Gastrocnemius medialis (tissue), 4 donors: ENCODE measurements at regions not wholly inside any gene's neighbourhood (a gene's known extent, or its start where the extent isn't known, plus 50 kb on each side); places are given as distances from the start of the nearest gene placed in this dataset.

ENCODE experiments used
- ATAC-seq, 2 donors: fragments of 150-250 bp; one replicate each; pipeline ENCODE4 v1.9.1; 2016
- DNase-seq, 2 donors: peaks; one replicate each; pipeline ENCODE4 v3.0.0-alpha.2; 2019
- H3K27ac ChIP-seq, 4 donors: fragments of 200-600 bp; sonication (generic); 1 replicate in 1 of 4; 2 replicates in 3 of 4; pipeline ENCODE4 v1.5.1; 2016 to 2018; ENCODE audit warnings: mild to moderate bottlenecking in 2 of 4, moderate library complexity in 1 of 4
- H3K27me3 ChIP-seq, 3 donors: fragments of 200-600 bp; sonication (generic) in 2 of 3; 1 replicate in 1 of 3; 2 replicates in 2 of 3; pipeline versions ENCODE4 v1.5.1 to v1.6.0; 2016 to 2019; ENCODE audit warnings: mild to moderate bottlenecking in 1 of 3, moderate library complexity in 1 of 3
- H3K36me3 ChIP-seq, 2 donors: fragments of 200-600 bp; sonication (generic) in 1 of 2; one replicate each; pipeline ENCODE4 v1.5.1; 2017 to 2018
- H3K4me1 ChIP-seq, 2 donors: fragments of 200-600 bp; sonication (generic) in 1 of 2; one replicate each; pipeline ENCODE4 v1.5.1; 2016 to 2017; ENCODE audit warnings: mild to moderate bottlenecking in 2 of 2
- H3K4me3 ChIP-seq, 4 donors: fragments of 200-600 bp; sonication (generic) in 3 of 4; 1 replicate in 1 of 4; 2 replicates in 3 of 4; pipeline ENCODE4 v1.5.1; 2016 to 2019; ENCODE audit warnings: mild to moderate bottlenecking in 2 of 4
- H3K9me3 ChIP-seq, 3 donors: fragments of 200-600 bp; sonication (generic) in 2 of 3; 1 replicate in 1 of 3; 2 replicates in 2 of 3; pipeline ENCODE4 v1.5.1; 2016 to 2019
- POLR2A ChIP-seq, 2 donors: fragments of 450-650 bp; IDR thresholded peaks; one replicate each; pipeline ENCODE4 v1.6.1; 2017; ENCODE audit warnings: antibody characterized with exemption in 2 of 2, mild to moderate bottlenecking in 2 of 2, moderate library complexity in 2 of 2
- in situ Hi-C, 4 donors: fragments of 200-750 bp; cut with MboI; loops; one replicate each; pipeline versions ENCODE4 v1.15.0 to v1.8.0; 2017; ENCODE audit warnings: low sequenced_read_pairs in 4 of 4
- intact Hi-C: fragments of 100-400 bp; cut with DNase I; formaldehyde crosslinking; loops from one replicate; pipeline ENCODE4 v1.15.1; 2023; ENCODE audit warnings: low total_unique reads
- TF ChIP-seq, protein P1 (sequence below), 5 experiments: fragments of 450-650 bp in 3 of 5; fragments of 200-600 bp in 2 of 5; sonication (generic) in 2 of 5; IDR thresholded peaks in 4 of 5; conservative IDR thresholded peaks in 1 of 5; 1 replicate in 4 of 5; 2 replicates in 1 of 5; pipeline ENCODE4 v1.5.1; 2016 to 2019; ENCODE audit warnings: antibody characterized with exemption in 5 of 5, mild to moderate bottlenecking in 3 of 5, moderate library complexity in 3 of 5

DNA sequence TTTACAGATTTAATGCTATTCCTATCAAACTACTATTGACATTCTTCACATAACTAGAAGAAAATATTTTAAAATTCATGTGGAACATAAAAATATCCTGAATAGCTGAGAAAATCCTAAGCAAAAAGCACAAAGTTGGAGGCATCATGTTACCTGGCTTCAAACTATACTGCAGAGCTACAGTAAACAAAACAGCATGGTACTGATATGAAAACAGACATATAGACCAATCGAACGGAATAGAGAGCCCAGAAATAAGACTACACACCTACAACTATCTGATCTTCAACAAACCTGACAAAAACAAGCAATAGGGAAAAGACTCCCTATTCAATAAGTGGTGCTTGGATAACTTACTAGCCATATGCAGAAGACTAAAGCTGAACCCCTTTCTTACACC lies 273.4 kb upstream of the GRIA3 start:
- Histone ChIP-seq H3K4me3 (no peak overlapping the region), H3K27me3 (no peaks in the 10 kb centered on the region), H3K27ac (no peak overlapping the region), H3K9me3 (no peaks in the 10 kb centered on the region), H3K36me3 (no peaks in the 10 kb centered on the region), H3K4me1 (no peaks in the 10 kb centered on the region)
- ATAC-seq (no peak), DNase-seq (no peak)
- in situ Hi-C loops: no loop called here
- intact Hi-C loops: no loop called here
- TF ChIP-seq, protein P1, sequence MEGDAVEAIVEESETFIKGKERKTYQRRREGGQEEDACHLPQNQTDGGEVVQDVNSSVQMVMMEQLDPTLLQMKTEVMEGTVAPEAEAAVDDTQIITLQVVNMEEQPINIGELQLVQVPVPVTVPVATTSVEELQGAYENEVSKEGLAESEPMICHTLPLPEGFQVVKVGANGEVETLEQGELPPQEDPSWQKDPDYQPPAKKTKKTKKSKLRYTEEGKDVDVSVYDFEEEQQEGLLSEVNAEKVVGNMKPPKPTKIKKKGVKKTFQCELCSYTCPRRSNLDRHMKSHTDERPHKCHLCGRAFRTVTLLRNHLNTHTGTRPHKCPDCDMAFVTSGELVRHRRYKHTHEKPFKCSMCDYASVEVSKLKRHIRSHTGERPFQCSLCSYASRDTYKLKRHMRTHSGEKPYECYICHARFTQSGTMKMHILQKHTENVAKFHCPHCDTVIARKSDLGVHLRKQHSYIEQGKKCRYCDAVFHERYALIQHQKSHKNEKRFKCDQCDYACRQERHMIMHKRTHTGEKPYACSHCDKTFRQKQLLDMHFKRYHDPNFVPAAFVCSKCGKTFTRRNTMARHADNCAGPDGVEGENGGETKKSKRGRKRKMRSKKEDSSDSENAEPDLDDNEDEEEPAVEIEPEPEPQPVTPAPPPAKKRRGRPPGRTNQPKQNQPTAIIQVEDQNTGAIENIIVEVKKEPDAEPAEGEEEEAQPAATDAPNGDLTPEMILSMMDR (IDR thresholded peaks at IDR 0.05 in 4 of 5, conservative IDR thresholded peaks at IDR 0.05 in 1 of 5): no peak
- TF ChIP-seq POLR2A (IDR thresholded peaks at IDR 0.05): no peak

DNA sequence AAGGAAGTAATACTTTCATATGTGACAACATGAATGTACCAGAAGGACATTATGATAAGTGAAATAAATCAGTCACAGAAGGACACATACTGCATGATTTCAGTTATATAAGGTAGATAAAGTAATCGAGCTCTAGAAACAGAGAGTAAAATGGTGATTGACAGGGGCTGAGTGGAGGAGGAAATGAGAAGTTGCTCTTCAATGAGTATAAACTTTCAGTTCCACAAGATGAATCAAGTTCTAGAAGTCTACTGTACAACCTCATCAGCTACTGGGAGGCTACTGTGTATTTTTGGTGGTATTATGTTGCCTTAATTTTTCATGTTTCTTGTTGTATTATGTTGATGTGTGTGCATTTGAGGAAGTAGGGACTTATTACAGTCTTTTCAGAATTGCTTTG lies 270.9 kb upstream of the GRIA3 start:
- H3K27me3 ChIP-seq: no peaks in the 10 kb centered on the region

DNA sequence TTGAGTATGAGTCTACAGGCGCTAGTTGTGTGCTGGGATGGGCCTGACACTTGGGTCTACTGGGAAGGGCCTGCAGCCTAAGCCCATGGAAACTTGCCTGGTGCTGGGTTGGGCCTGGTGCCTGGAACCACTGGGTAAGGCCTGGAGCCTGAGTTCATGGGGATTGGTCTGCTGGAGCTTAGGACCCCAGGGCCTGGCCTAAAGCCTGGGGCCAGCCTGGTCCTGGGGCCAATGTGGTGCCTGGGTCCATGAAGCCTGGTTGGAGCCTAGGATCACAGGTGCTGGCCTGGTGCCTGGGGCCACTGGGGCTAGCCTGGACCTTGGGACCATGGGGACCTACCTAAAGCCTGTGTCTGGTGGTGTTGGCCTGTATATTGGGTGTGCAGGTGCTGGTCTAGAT lies 270.3 kb upstream of the GRIA3 start:
- Histone ChIP-seq H3K27me3 (no peaks in the 10 kb centered on the region), H3K9me3 (no peaks in the 10 kb centered on the region), H3K27ac (no peak overlapping the region), H3K4me3 (no peak overlapping the region), H3K36me3 (no peaks in the 10 kb centered on the region), H3K4me1 (no peaks in the 10 kb centered on the region)
- no peak for TF ChIP-seq POLR2A (IDR thresholded peaks at IDR 0.05)
- TF ChIP-seq, protein P1 (IDR thresholded peaks at IDR 0.05 in 4 of 5, conservative IDR thresholded peaks at IDR 0.05 in 1 of 5): no peak
- ATAC-seq (no peak), DNase-seq (no peak)
- in situ Hi-C loops: no loop called here
- intact Hi-C loops: no loop called here

More for the DNA sequence above, 270.9 kb upstream of the GRIA3 start:
- Histone ChIP-seq H3K27ac (no peak overlapping the region), H3K4me3 (no peak overlapping the region), H3K36me3 (no peaks in the 10 kb centered on the region), H3K9me3 (no peaks in the 10 kb centered on the region), H3K4me1 (no peaks in the 10 kb centered on the region)
- in situ Hi-C loops: no loop called here
- TF ChIP-seq, protein P1 (IDR thresholded peaks at IDR 0.05 in 4 of 5, conservative IDR thresholded peaks at IDR 0.05 in 1 of 5): no peak
- DNase-seq (no peak), ATAC-seq (no peak)
- intact Hi-C loops: no loop called here

GRCh38 chrX:122914256-122914655 lies 269.8 kb upstream of the GRIA3 start:
- no peak for ATAC-seq
- Histone ChIP-seq H3K9me3 (no peaks in the 10 kb centered on the region), H3K4me1 (no peaks in the 10 kb centered on the region), H3K36me3 (no peaks in the 10 kb centered on the region), H3K4me3 (no peak overlapping the region), H3K27me3 (no peaks in the 10 kb centered on the region), H3K27ac (no peak overlapping the region)
- TF ChIP-seq, protein P1 (IDR thresholded peaks at IDR 0.05 in 4 of 5, conservative IDR thresholded peaks at IDR 0.05 in 1 of 5): no peak
- no peak for TF ChIP-seq POLR2A (IDR thresholded peaks at IDR 0.05)
- DNase-seq: no peak
- intact Hi-C loops (no loop called here), in situ Hi-C loops (no loop called here)

GRCh38 chrX:122934131-122934530 lies 249.9 kb upstream of the GRIA3 start:
- in situ Hi-C loops: no loop called here
- H3K4me1 ChIP-seq: no peaks in the 10 kb centered on the region
- no peaks in the 10 kb centered on the region for H3K36me3 ChIP-seq
- DNase-seq: no peak
- ATAC-seq: no peak
- no peak overlapping the region for H3K27ac ChIP-seq
- H3K4me3 ChIP-seq: no peak overlapping the region
- no peaks in the 10 kb centered on the region for H3K27me3 ChIP-seq
- intact Hi-C loops: no loop called here
- no peaks in the 10 kb centered on the region for H3K9me3 ChIP-seq
- TF ChIP-seq, protein P1 (IDR thresholded peaks at IDR 0.05 in 4 of 5, conservative IDR thresholded peaks at IDR 0.05 in 1 of 5): no peak
- no peak for TF ChIP-seq POLR2A (IDR thresholded peaks at IDR 0.05)
